ENCODE measurements at regions not wholly inside any gene's neighbourhood (a gene's known extent, or its start where the extent isn't known, plus 50 kb on each side); places are given as distances from the start of the nearest gene placed in this dataset.
"Not testable (repeated sequence)": the region's sequence is repeated elsewhere in the genome, so short reads cannot be mapped to it uniquely, and the experiment has no call there.

GRCh38 chr9:82880336-82881050 is 182.4 kb downstream of the RASEF start:
- no peak for DNase-seq

- no peak for DNase-seq
These were observed 180.8 kb downstream of the RASEF start for GRCh38 chr9:82882138-82882537.

GRCh38 chr9:82882748-82883147 is 180.2 kb downstream of the RASEF start:
- no peak for DNase-seq

GRCh38 chr9:82883436-82883835 is 179.5 kb downstream of the RASEF start:
- DNase-seq: no peak

- DNase-seq: not testable (repeated sequence)
These were observed 179.0 kb downstream of the RASEF start for GRCh38 chr9:82883974-82884373.

GRCh38 chr9:82890401-82890800 is 172.5 kb downstream of the RASEF start:
- DNase-seq: no peak

GRCh38 chr9:82890865-82891264 is 172.1 kb downstream of the RASEF start:
- no peak for DNase-seq

- no peak for DNase-seq
These were observed 171.6 kb downstream of the RASEF start for GRCh38 chr9:82891321-82891720.

- DNase-seq: no peak
These were observed 169.4 kb downstream of the RASEF start for GRCh38 chr9:82893549-82893948.

- DNase-seq: no peak
These were observed 168.4 kb downstream of the RASEF start for GRCh38 chr9:82894548-82894947.

- no peak for DNase-seq
These were observed 167.8 kb downstream of the RASEF start for GRCh38 chr9:82894961-82895821.

GRCh38 chr9:82895822-82896110 is 167.2 kb downstream of the RASEF start:
- no peak for DNase-seq

GRCh38 chr9:82903503-82903902 is 159.4 kb downstream of the RASEF start:
- no peak for DNase-seq

- DNase-seq: no peak
These were observed 150.9 kb downstream of the RASEF start for GRCh38 chr9:82911996-82912395.

- no peak for DNase-seq
These were observed 150.3 kb downstream of the RASEF start for GRCh38 chr9:82912645-82913044.

GRCh38 chr9:82916238-82916637 is 146.7 kb downstream of the RASEF start:
- not testable (repeated sequence) for DNase-seq

- DNase-seq: no peak
These were observed 142.8 kb downstream of the RASEF start for GRCh38 chr9:82920154-82920553.

- no peak for DNase-seq
These were observed 140.3 kb downstream of the RASEF start for GRCh38 chr9:82922686-82923085.

- DNase-seq: no peak
These were observed 139.6 kb downstream of the RASEF start for GRCh38 chr9:82923092-82923911.

GRCh38 chr9:82923912-82924605 is 138.9 kb downstream of the RASEF start:
- no peak for DNase-seq
